Astrocyte of the hippocampus (primary cell): ENCODE measurements at regions not wholly inside any gene's neighbourhood (a gene's known extent, or its start where the extent isn't known, plus 50 kb on each side); places are given as distances from the start of the nearest gene placed in this dataset.

Experiments
- DNase-seq: peaks from one replicate; pipeline ENCODE4 v3.0.0; 2011; ENCODE audit warnings: low read depth, low spot score

GRCh38 chr13:89890806-89891205 lies 1456.7 kb upstream of the MIR17HG start:
- no peak for DNase-seq

GRCh38 chr13:89891416-89891815 lies 1456.1 kb upstream of the MIR17HG start:
- no peak for DNase-seq

GRCh38 chr13:89897681-89898080 lies 1449.8 kb upstream of the MIR17HG start:
- no peak for DNase-seq

GRCh38 chr13:89899302-89900103 lies 1448.0 kb upstream of the MIR17HG start:
- DNase-seq = no peak

- no peak for DNase-seq
Measured at GRCh38 chr13:89900104-89900765, 1447.3 kb upstream of the MIR17HG start.

GRCh38 chr13:89902223-89902622 lies 1445.3 kb upstream of the MIR17HG start:
- DNase-seq = no peak

GRCh38 chr13:89903115-89903514 lies 1444.4 kb upstream of the MIR17HG start:
- no peak for DNase-seq

- DNase-seq = no peak
Measured at GRCh38 chr13:89910166-89910565, 1437.3 kb upstream of the MIR17HG start.

GRCh38 chr13:89916551-89916950 lies 1430.9 kb upstream of the MIR17HG start:
- DNase-seq = no peak

- no peak for DNase-seq
Measured at GRCh38 chr13:89920461-89920860, 1427.0 kb upstream of the MIR17HG start.

- DNase-seq = no peak
Measured at GRCh38 chr13:89923052-89923451, 1424.4 kb upstream of the MIR17HG start.

- DNase-seq = peak; percentile 21
Measured at GRCh38 chr13:89923736-89924135, 1423.8 kb upstream of the MIR17HG start.

- peak; percentile 42 for DNase-seq
Measured at GRCh38 chr13:89925107-89925506, 1422.4 kb upstream of the MIR17HG start.

GRCh38 chr13:89930861-89931260 lies 1416.6 kb upstream of the MIR17HG start:
- DNase-seq = no peak

GRCh38 chr13:89932902-89933301 lies 1414.6 kb upstream of the MIR17HG start:
- no peak for DNase-seq

- no peak for DNase-seq
Measured at GRCh38 chr13:89936256-89936655, 1411.2 kb upstream of the MIR17HG start.

GRCh38 chr13:89937420-89937819 lies 1410.1 kb upstream of the MIR17HG start:
- DNase-seq = no peak

- DNase-seq = no peak
Measured at GRCh38 chr13:89940383-89940782, 1407.1 kb upstream of the MIR17HG start.

- DNase-seq = no peak
Measured at GRCh38 chr13:89943139-89943538, 1404.3 kb upstream of the MIR17HG start.

- no peak for DNase-seq
Measured at GRCh38 chr13:89950225-89950624, 1397.3 kb upstream of the MIR17HG start.

GRCh38 chr13:89951341-89951740 lies 1396.1 kb upstream of the MIR17HG start:
- no peak for DNase-seq

- DNase-seq = no peak
Measured at GRCh38 chr13:89953581-89953980, 1393.9 kb upstream of the MIR17HG start.

GRCh38 chr13:89955773-89956172 lies 1391.7 kb upstream of the MIR17HG start:
- DNase-seq = no peak
